ENCODE measurements at regions not wholly inside any gene's neighbourhood (a gene's known extent, or its start where the extent isn't known, plus 50 kb on each side); places are given as distances from the start of the nearest gene placed in this dataset.

DNA sequence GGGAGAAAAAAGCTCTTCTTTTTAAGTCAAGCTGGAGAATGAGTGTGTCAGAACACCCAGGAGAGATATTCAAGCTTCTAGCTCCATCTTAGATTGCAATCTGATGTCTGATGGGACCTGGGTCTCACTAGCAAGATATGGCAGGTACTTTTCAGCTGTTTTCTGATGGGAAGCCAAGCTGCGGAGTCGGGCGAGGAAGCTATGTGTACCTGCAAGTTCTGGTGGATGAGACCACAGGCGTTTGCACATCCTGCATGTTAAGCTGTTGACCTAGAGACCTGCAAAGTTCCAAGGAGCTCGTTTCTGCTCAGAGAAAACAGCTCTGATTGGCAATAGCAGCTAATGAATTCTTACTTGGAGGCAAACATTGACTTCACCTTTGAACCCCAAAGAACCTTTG, 167.3 kb upstream of the GATB start:
- TF ChIP-seq, protein P1, sequence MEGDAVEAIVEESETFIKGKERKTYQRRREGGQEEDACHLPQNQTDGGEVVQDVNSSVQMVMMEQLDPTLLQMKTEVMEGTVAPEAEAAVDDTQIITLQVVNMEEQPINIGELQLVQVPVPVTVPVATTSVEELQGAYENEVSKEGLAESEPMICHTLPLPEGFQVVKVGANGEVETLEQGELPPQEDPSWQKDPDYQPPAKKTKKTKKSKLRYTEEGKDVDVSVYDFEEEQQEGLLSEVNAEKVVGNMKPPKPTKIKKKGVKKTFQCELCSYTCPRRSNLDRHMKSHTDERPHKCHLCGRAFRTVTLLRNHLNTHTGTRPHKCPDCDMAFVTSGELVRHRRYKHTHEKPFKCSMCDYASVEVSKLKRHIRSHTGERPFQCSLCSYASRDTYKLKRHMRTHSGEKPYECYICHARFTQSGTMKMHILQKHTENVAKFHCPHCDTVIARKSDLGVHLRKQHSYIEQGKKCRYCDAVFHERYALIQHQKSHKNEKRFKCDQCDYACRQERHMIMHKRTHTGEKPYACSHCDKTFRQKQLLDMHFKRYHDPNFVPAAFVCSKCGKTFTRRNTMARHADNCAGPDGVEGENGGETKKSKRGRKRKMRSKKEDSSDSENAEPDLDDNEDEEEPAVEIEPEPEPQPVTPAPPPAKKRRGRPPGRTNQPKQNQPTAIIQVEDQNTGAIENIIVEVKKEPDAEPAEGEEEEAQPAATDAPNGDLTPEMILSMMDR (IDR thresholded peaks at IDR 0.05): no peak
- TF ChIP-seq EZH2 (IDR thresholded peaks at IDR 0.05): no peak
- no peak for TF ChIP-seq EZH2phosphoT487 (IDR thresholded peaks at IDR 0.05)
